ENCODE measurements at regions not wholly inside any gene's neighbourhood (a gene's known extent, or its start where the extent isn't known, plus 50 kb on each side); places are given as distances from the start of the nearest gene placed in this dataset.
A peak's percentile ranks its signal among the peaks of the same experiment; 100 is the strongest.

DNA sequence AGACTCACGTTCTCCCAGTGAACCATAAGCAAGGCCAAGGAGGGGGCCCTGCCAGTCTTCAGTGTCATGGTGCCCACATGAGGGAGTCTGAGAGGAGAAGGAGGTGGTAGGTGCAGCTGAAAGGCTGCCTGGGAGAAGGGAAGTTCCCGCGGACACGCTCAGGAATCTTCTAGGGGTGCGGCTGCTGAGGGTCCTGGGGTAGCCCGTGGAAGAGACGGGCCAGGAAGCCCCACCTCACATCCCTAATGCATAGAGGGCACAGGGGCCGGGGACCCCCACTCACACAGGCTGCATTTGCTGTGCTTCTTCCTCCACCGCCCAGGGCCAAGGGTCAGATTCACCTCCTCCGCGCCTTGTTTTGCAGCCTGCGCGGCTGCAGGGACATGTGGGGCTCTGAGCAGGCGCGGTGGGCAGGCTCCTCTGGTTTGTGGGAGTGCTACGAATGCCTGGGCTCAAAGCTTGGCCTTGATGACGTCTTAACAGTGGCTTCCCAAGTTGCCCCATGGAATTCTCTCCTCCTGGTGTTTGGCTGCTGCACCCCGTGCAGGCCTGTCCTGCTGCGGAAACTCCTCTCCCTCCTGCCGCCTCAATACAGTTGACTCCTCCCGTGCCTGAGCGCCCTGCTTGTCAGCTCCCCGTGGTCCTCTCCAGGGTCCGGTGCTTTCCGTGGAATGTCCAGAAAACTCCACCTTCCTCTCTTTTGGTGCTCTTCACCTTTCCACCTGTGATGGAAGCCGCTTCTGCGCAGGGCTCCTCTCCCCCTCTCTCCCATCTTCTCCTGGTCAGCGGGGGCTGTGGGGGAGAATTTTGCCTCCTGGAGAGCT, 95.7 kb downstream of the VAPA start:
- DNase-seq (ENCODE audit: low spot score), result peak; percentile 74

GRCh38 chr18:10010611-10011015, 96.8 kb downstream of the VAPA start:
- DNase-seq (ENCODE audit: low spot score), result peak; percentile 85

- DNase-seq (ENCODE audit: low spot score), result peak; percentile 12
These were observed 97.2 kb downstream of the VAPA start for GRCh38 chr18:10011061-10011460.

DNA sequence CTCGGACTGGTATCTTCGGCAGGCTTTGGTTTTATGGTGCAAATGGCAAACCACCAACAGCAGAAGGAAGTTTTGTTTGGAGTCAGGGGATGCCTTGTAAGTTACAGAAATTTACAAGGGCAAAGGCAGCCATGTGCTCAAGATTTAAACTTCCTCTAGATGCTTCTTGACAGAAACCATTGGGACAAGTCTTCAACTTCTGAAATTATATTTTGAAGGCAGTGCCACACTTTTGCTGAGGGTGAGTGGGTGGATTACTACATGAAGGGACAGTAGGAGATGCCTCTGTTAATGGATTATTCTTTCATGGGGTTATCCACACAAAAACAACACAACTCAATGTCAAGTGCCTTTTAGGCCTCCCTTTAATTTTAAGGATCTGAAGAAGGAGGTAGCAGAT, 97.9 kb downstream of the VAPA start:
- no peak for DNase-seq (ENCODE audit: low spot score)

- peak; percentile 76 for DNase-seq (ENCODE audit: low spot score)
These were observed 98.7 kb downstream of the VAPA start for GRCh38 chr18:10012526-10012925.

DNA sequence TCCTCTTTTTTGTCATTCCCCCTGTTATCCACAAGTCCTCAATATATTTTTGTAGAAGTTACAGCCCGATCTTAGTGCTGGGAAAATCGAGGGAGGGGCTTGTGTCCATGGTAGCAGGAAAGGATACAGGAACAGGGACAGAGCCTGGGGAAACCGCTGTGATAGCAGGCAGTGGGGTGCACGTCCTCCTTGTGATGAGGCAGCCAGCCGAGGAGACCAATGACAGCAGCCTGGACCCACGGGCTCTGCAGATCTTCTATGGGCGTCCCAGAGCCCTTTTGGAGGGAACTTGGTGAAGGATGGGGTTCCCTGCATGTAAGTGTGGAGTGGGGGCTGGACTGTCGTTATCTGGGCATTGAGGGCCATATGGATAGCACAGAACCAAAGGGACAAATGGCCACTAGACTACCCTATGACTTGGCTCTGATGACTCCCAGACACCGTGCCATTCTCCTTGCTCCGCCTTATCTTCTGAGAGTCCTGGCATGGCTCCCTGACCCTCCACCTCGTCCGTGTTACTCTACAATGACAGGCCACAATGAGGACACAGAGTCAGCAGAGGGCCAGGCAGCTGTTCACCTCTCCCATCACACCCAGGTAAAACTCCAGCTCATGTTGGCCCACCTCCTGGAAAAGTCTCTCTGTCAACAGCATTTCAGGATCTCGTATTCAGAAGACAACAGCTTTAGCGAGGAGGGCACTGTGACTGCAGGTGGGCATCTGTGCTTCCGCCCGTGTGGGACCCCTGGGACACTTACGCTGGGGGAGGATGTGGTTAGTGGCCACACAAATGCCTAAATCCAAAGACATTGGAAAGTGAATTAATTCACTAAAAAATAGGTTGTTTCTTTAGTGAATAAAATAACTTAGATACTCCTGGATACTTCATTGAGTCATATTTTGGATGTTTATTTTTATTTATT, 100.1 kb downstream of the VAPA start:
- peak; percentile 64 for DNase-seq (ENCODE audit: low spot score)

DNA sequence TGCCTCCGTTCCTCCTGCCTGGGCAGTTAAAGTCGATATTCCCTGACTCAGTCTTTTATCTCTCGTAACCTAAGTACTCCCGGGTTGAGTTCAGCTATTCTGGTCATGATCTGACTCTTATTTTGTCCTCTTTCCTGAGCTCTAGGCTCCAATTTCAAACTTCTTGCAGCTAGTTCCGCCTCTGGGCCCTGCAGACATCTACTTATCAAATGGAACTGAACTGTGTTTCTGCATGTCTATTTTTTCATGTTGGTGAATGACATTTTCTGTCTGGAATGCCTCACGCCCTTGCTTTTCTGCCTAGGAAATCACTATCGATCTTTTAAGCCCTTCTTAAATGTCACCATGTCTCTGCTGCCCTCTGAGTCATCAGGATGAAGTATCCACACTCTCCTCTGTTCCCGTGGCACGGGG, 101.5 kb downstream of the VAPA start:
- peak; percentile 28 for DNase-seq (ENCODE audit: low spot score)

- DNase-seq (ENCODE audit: low spot score), result peak; percentile 60
These were observed 102.4 kb downstream of the VAPA start for GRCh38 chr18:10015941-10016819.

GRCh38 chr18:10017043-10017442, 103.2 kb downstream of the VAPA start:
- peak; percentile 18 for DNase-seq (ENCODE audit: low spot score)

DNA sequence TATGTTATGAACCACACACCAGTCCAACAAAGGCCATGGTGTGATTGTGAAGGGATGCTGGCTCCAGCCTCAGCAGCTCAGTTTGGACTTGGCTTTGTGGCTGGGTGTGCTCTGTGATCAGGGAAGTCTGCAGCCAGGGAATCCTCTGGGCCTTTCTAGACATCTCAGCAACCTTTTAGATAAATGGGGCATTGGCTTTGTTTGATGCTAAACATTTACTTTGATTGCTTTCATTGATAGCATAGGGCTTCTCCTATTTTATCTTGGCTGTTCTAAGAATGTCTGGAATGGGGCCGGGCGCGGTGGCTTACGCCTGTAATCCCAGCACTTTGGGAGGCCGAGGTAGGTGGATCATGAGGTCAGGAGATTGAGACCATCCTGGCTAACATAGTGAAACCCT, 104.5 kb downstream of the VAPA start:
- DNase-seq (ENCODE audit: low spot score), result peak; percentile 35

DNA sequence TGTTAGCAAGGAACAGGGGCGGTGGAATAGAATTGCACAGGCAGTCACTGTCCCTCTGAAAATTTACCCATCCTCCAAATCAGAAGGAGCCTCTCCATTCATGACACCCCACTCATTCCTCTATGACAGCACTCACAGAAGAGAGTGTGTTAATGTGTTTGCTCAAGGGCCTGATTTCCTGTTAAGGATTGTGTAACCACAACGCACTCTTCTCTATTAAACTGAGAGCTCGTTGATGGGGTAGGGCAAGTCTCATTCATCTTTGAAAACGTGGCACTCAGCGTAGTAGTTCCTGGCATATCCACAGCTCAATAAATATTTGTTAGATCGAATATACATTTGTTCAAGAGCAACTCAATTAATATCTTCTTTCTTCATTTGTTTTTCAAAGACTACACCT, 106.4 kb downstream of the VAPA start:
- DNase-seq (ENCODE audit: low spot score), result no peak

DNA sequence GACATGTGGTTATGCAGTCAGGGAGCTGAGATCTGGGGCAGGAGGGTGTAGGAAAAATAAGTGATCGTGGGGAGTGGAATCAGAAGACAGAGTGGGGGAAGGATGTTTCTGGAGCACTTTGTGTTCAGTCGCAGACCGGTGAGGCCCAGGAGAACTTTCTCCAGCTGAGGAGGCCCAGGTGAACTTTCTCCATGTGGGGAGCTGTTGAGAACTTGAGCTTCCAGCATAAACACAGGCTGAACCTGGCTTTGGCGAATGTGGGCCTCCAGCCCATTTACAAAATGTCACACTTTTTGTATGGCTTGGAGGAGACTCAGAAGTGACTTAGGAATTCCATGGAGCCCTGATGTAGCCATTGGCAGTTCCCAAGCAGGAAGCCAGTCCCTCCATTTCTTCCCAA, 108.5 kb downstream of the VAPA start:
- DNase-seq (ENCODE audit: low spot score), result peak; percentile 33

DNA sequence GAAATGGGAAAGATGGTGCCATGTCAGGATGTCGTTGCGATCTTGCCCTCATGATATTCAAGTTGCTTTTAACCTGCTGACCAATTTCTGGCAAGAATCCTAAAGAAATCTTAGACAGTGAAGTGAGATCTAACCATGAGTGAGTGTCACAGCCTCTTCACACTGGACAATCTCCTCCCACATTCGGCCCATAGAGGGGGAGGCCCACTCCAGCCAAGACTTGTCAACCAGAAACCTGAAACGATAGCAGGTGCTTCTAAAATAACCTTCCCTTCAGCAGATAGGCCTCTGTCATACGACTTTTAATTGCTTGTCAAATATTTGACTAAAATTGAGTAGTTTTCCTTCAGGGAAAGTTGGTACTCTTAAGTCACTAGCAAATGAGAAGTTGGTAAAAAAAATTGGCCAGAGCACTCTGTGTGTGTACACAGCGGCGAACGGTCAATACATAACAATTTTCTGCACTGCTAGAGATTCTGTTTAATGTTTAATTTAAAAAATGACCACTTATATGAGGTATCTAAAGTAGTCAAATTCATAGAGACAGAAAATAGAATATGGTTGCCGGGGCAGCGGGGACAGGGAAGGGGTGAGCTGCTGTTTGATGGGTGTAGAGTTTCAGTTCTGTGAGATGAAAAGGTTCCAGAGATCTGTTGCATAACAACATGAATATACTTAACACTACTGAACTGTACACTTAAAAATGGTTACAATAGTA, 110.2 kb downstream of the VAPA start:
- DNase-seq (ENCODE audit: low spot score), result peak; percentile 14

DNA sequence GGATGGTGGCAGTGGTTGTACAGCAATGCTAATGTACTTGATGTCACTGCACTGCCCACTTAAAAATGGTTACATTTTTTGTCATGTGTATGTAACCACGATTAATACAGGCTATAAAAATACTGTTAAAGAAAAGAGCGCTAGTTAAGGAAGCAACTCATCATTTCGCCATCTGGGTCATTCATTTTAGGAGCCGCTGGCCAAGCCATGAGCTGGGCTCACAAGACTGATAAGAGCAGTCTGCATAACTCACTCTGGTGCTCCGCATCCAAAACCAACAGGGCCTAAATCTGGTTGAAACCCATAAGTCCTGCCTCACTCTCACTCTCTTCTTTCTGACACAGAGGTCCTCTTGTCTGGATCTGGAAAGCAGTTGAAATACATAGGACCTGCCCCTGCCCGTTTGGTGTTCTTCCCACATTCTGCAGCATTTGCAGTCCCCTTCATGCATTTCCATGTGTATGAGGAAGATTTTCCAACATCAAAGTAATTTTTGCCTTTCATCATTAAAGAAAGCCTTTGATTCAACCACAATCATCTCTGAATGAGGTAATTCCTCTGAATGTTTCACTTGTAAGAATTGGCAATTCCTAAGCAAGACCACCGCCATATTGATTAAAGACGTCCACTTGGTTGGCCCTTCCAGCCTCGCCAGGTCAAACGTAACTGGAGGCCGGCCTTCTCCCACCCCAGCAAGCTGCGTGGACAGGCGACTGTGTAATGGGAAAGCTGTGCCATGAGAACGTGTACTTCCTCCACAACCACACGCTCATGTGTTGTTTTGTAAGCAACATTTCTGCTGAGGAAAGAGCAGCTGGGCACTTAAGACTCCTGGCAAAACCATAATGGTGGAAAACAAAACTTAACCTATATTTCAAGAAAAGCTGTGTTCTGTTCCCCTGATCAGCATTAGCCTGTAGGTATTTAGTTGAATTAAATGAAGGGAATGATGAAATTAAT, 112.2 kb downstream of the VAPA start:
- peak; percentile 60 for DNase-seq (ENCODE audit: low spot score)

DNA sequence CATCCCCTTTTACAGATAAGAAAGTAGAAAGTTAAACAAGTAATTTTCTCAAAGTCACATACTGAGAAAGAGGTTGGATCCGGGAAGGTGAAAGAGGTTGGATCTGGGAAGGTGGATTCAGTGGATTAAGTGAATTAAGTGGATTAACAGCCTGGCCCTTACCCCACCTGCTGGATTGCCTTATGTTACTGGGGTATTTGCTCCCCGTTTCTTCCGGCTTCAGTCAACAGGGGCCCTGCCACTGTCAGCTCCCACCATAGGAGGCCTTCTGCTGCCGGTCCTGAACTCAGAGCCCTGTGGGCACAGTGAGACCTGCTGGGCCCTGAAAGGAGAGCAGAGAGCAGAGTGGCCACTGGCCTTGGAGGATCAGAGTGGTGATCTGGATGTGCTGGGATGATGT, 113.2 kb downstream of the VAPA start:
- peak; percentile 43 for DNase-seq (ENCODE audit: low spot score)

DNA sequence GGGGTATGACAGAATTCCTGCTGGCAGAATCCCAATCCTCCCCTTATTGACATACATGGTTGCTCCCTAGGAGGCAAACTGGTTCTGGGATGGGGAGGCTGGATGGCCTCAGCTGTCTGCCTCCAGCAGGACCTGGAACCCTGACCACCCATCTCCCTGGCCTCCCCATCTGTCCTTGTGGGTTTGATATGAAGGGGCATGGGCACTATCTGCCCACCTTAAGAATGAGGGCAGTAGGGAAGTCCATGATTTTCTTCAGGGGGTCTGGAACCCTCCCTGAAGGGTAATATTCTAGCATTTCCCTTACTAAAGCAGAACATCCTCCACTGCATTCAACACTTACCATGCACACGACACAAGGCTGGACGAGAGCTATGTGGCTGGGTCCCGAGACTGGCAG, 113.6 kb downstream of the VAPA start:
- DNase-seq (ENCODE audit: low spot score), result peak; percentile 60

DNA sequence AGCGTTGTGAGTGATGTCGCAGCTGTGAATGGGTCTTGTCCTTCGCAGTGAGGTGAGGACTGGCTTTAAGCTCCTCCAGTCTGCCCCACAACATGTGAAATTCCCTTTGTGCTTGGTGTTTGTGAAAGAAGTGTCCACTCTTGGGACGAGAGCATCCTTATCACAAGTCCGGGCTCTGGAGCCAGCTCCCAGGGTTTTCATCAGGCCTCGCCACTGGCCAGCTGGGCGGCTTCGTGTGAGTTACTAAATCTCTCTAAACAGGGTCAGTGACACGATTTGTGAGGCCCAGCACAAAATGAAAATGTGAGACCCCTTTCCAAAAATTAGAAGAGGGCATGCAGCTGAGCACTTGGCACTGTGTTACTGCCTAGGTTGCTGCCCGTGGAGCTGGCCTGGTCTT, 115.9 kb downstream of the VAPA start:
- DNase-seq (ENCODE audit: low spot score), result peak; percentile 85

DNA sequence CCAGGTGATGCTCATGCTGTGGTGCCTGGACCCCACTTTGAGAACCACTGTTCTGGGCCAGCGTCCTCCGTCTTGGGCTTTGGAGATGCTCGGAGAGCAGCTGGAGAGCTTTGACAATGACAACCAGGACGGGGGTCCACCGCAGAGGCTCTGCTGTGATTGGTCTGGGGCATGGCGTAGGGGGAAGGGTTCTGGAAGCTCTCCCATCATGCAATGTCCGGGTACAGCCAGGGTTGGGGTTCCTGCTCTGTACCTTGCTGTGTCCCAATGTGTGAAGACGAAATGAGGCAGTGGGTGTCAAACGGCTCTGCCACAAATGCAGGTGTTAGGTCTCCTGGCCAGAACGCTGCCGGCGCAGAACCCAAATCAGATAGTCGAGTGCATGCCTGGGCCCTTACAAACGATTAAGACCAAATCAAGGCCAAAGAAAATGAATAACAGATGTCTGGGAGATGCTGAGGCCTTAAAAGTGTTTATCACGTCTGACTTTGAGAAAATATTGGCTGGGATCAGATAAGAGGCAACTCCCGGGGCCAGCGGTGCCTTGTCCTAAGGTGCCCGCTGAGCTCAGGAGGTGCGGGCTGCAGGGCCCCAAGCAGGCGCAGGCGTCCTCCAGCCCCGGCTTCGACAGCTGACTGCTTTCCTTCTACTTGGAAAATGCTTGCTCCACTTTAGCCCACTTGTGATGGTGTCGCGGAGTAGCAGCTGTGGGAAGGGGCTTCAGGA, 117.2 kb downstream of the VAPA start:
- DNase-seq (ENCODE audit: low spot score), result peak; percentile 69

Measured in mesenteric fat pad (tissue), 1 donor.